ENCODE measurements at regions not wholly inside any gene's neighbourhood (a gene's known extent, or its start where the extent isn't known, plus 50 kb on each side); places are given as distances from the start of the nearest gene placed in this dataset.
A peak's percentile ranks its signal among the peaks of the same experiment; 100 is the strongest.
"Not testable (repeated sequence)": the region's sequence is repeated elsewhere in the genome, so short reads cannot be mapped to it uniquely, and the experiment has no call there.

DNA sequence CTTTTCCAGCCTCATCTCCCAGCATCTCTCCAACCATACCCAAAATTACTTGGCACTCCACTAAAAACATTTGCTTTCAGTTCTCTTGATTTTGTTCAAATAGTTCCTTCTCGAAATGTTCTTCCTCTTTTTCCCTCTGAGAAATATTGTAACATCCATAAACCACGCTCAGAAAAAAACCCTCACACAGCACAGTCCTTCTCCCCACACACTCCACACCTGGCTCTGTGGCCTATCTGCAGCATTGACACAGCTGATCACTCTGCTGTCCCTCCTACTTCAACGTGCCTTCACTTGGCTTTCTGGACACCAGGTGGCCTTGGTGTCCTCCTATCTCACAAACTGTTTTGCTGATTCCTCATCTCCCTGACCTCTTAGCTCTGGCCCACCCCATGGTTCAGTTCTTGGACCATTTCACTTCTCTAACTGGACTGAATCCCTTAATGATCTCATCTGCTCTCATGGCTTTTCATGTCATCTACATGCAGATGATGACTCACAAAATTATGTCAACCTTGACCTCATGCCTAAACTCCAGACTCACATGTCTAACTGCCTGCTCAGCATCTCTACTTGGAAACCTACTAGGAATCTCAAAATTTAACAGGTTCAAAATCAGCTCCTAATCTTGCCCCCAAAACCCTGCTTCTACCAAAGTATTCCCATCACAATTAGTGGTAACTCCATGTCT lies 93.3 kb downstream of the TRIM42 start:
- DNase-seq: no peak
- no peak overlapping the region for H3K4me3 ChIP-seq
- H3K36me3 ChIP-seq: no peaks in the 10 kb centered on the region
- no peaks in the 10 kb centered on the region for H3K27me3 ChIP-seq
- no peak overlapping the region for H3K27ac ChIP-seq
- H3K9me3 ChIP-seq (replicated peaks): no peaks in the 10 kb centered on the region
- H3K4me1 ChIP-seq: no peaks in the 10 kb centered on the region

DNA sequence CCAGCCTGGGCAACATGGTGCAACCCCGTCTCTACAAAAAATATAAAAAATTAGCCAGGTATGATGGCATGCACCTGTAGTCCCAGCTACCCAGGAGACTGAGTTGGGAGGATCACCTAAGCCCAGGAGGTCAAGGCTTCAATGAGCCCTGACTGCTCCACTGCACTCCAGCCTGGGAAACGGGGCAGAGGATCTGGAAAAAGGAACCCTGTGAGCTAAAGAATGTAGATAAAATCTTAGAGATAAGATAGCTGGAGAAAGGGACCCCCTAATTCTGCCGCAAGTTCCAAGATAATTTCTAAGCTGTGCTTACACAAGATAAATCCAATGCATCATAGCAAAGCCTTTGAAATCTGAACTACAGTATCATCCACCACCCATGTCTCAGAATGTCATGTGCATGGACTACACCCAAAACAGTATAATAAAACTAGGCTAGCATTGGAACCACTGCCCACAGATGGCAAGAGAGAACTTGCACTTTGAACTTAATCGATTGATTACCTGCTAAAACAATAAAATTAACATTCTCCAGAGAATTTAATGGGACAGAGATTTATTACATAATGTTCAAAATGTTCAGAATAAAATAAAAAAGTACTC lies 99.9 kb downstream of the TRIM42 start:
- Histone ChIP-seq H3K36me3 (no peaks in the 10 kb centered on the region), H3K27ac (no peak overlapping the region), H3K4me1 (no peaks in the 10 kb centered on the region), H3K9me3 (replicated peaks) (no peaks in the 10 kb centered on the region), H3K27me3 (no peaks in the 10 kb centered on the region), H3K4me3 (no peak overlapping the region)
- no peak for DNase-seq

DNA sequence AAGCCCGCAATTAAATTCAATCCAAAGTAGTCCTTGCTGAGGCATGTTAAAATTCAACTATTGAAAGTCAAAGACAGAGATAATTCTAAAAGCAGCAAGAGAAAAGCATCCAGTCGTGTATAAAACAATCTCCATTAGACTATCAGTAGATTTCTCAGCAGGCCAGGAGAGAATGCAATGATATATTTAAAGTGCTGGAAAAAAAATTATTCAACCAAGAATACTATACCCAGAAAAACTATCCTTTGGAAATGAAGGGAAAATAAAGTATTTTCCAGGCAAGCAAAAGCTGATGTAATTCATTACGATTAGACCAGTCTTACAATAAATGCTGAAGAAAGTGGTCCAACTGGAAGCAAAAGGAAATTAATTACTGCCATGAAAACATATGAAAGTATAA lies 113.5 kb downstream of the TRIM42 start:
- Histone ChIP-seq H3K4me1 (no peaks in the 10 kb centered on the region; the same call in 1 of the 2 replicates), H3K27me3 (no peaks in the 10 kb centered on the region), H3K27ac (no peak overlapping the region), H3K9me3 (replicated peaks) (peaks cover 5% of the 10 kb centered on the region; the same call in 1 of the 2 replicates), H3K4me3 (no peak overlapping the region), H3K36me3 (peaks cover 4% of the 10 kb centered on the region; the same call in 1 of the 2 replicates)
- no peak for DNase-seq

DNA sequence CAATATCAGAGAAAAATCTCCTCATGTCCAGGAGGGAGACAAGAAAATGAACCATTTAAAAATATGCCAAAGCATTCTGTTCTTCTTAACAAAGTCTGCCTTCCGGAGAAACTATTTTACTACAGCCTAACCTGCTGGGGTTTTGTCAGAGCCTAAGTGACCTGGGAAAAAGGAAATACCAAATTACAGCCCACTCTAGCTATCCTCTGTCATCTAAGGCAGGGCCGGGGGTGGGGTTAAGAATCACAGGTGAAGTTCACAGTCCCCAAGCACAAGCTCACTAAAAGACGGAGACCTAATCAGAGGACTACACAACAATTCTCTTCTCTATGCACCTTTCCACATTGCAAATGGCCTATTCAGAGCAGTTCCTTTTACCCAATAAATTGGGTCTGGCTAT lies 116.6 kb downstream of the TRIM42 start:
- Histone ChIP-seq H3K9me3 (replicated peaks) (peaks cover 5% of the 10 kb centered on the region), H3K36me3 (no peaks in the 10 kb centered on the region), H3K4me1 (no peaks in the 10 kb centered on the region; the same call in 1 of the 2 replicates), H3K27ac (no peak overlapping the region), H3K27me3 (no peaks in the 10 kb centered on the region), H3K4me3 (no peak overlapping the region)
- no peak for DNase-seq

DNA sequence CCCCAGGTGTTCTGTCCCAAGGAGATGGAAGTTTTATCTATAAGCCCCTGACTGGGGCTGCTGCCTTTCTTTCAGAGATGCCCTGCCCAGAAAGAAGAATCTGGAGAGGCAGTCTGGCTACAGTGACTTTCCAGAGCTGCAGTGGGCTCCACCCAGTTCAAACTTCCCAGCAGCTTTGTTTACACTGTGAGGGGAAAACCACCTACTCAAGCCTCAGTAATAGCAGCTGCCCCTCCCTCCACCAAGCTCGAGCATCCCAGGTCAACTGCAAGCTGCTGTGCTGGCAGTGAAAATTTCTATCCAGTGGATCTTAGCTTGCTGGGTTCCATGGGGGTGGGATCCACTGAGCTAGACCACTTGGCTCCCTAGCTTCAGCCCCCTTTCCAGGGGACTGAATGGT lies 125.0 kb downstream of the TRIM42 start:
- H3K4me3 ChIP-seq; H3K27ac ChIP-seq; H3K27me3 ChIP-seq; H3K4me1 ChIP-seq; H3K9me3 ChIP-seq (replicated peaks); H3K36me3 ChIP-seq; DNase-seq: not testable (repeated sequence)

DNA sequence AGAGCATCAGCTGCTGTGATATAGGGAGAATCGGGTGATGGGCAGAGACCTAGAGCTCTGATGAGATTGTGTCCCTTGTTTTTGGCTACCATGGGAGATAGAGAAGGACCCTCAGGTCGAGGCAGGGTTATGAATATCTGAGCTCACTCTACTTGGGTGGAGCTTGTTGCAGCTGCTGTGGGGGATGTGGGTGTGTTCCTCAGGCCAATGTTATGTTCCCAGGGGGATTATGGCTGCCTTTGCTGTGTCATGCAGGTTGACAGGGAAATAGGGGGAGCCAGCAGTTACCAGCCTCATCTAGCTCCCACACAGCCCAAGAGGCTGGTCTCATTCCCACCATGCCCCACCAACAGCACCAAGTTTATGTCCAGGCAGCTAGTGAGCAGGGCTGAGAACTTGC lies 131.5 kb downstream of the TRIM42 start:
- Histone ChIP-seq H3K36me3 (no peaks in the 10 kb centered on the region), H3K4me1 (no peaks in the 10 kb centered on the region; the same call in 1 of the 2 replicates), H3K9me3 (replicated peaks) (no peaks in the 10 kb centered on the region), H3K27me3 (no peaks in the 10 kb centered on the region), H3K4me3 (no peak overlapping the region), H3K27ac (no peak overlapping the region)
- peak; percentile 63 to 67 for DNase-seq

DNA sequence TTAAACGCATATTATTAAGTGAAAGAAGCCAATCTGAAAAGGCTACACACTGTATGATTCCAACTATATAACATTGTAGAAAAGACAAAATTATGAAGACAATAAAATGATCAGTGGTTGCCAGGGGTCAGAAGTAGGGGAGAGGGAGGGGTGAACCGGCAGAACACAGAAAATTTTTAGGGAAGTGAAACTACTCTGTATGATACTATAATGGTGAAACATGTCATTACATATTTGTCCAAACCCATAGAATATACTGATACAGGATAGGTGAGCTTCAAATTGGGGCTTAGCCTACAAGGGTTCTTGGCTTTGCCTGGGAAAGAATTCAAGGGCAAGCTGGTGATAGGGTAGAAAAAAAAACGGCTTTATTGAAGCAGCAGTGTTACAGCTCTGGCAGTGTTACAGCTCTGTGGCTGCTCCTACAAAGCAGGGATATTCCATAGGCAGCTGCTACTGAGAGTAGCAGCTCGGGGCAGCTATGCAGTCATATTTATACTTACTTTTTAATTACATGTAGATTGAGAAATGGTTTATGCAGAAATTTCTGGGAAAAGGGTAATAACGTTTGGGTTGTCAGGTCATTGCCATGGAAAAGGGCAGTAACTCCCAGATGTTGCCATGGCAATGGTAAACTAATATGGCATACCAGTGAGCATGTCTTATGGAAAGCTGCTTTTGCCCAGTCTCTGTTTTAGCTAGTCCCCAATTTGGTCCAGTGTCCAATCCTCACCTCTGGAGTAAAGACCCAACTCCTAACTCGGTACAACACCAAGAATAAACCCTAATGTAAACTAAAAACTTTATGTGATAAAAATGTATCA lies 125.1 kb upstream of the SLC25A36 start:
- Histone ChIP-seq H3K9me3 (replicated peaks) (no peaks in the 10 kb centered on the region), H3K27me3 (no peaks in the 10 kb centered on the region), H3K4me1 (no peaks in the 10 kb centered on the region), H3K36me3 (no peaks in the 10 kb centered on the region), H3K4me3 (no peak overlapping the region), H3K27ac (no peak overlapping the region)
- no peak for DNase-seq

DNA sequence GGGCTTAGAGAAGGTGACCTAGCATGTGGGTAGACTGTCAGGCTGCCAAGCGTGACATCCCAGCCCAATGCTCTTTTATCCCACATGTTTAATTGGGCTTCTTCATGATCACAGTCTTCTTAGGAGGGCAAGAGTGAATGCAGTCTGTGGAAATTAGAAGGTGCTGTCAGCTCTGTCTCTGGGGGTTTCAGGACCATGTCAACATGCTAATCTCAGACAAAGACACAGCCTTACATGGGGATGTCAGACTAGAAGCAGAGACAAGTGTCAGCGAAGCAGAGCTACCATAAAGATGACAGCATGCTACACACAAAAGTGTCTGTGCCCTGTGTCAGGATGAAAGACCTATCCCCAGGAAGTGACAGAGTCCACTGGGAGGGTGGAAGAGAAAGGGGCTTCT lies 120.1 kb upstream of the SLC25A36 start:
- H3K36me3 ChIP-seq: no peaks in the 10 kb centered on the region
- H3K9me3 ChIP-seq (replicated peaks): no peaks in the 10 kb centered on the region
- H3K4me1 ChIP-seq: no peaks in the 10 kb centered on the region
- H3K27me3 ChIP-seq: no peaks in the 10 kb centered on the region
- H3K4me3 ChIP-seq: no peak overlapping the region
- H3K27ac ChIP-seq: no peak overlapping the region
- no peak for DNase-seq

DNA sequence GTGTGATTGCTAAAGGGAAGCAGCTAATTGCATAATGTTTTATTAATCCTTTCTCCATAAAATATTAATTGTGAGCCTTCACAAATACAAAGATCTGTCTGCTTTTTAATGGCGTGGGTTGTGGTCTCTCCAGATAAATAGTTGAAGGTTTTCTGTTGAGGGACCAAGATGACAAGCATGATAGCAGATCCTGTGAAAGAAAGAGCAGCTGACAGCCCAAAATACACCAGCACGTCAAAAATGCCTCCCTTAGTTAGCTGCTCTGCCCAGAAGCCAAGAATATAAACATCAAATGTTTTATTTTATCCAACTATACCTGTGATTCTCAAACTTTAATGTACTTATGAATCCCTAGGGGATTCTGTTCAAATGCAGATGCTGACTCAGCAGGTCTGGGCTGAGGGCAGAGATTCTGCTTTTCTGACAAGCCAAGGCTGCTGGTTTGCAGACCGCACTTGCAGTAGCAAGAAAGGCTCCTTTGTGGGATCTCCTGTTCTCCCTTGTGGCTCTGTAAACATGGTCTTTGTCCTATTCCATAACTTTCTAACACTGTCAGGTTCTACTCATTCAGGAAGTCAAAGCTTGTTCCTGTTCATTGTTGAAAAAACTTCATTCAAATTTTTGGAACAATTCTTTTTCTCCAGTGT lies 119.1 kb upstream of the SLC25A36 start:
- Histone ChIP-seq H3K27ac (no peak overlapping the region), H3K9me3 (replicated peaks) (no peaks in the 10 kb centered on the region), H3K4me3 (no peak overlapping the region), H3K36me3 (no peaks in the 10 kb centered on the region), H3K27me3 (no peaks in the 10 kb centered on the region), H3K4me1 (no peaks in the 10 kb centered on the region)
- no peak for DNase-seq

DNA sequence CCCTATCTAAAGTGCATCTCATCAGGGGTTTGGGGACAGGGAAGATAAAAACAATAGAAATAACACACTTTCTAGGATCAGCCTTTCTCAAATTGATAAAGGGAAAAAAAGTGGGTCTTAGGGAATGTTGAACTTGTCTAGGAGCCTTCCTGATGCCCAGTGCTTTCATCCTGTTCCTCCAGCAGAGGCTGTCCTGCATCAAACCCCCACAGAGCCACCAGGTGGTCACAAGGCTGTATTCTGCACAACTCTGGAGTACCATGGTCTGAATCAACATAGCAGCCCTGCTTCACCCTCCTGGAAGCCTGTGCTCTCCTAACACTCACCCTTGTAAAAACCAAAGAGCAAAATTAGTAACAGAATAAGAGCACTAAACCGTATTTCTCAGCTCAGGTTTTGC lies 118.5 kb upstream of the SLC25A36 start:
- no peaks in the 10 kb centered on the region for H3K4me1 ChIP-seq
- H3K36me3 ChIP-seq: no peaks in the 10 kb centered on the region
- no peaks in the 10 kb centered on the region for H3K27me3 ChIP-seq
- H3K4me3 ChIP-seq: no peak overlapping the region
- H3K9me3 ChIP-seq (replicated peaks): no peaks in the 10 kb centered on the region
- no peak overlapping the region for H3K27ac ChIP-seq
- DNase-seq: no peak

DNA sequence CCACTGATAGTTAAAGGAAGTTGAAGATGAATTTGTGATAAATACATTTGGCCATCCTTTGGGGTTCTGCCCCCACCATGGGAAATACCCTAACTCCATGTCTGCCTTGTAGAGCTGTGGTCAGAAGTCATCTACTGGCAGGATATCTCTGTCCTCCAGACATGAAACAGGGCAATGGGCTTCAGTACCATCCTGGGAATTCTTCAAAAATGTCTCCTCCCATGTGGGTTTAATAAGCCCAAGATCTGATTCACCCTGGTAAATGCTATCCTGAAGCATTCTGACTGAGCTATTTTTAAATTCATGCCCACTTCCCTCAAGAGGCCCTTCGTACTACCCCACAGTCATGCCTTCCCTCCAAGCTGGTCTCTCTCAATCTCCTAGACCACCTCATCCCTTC lies 113.7 kb upstream of the SLC25A36 start:
- H3K27ac ChIP-seq: no peak overlapping the region
- H3K4me3 ChIP-seq: no peak overlapping the region
- H3K27me3 ChIP-seq: no peaks in the 10 kb centered on the region
- DNase-seq: no peak
- no peaks in the 10 kb centered on the region for H3K36me3 ChIP-seq
- no peaks in the 10 kb centered on the region for H3K4me1 ChIP-seq
- H3K9me3 ChIP-seq (replicated peaks): no peaks in the 10 kb centered on the region

DNA sequence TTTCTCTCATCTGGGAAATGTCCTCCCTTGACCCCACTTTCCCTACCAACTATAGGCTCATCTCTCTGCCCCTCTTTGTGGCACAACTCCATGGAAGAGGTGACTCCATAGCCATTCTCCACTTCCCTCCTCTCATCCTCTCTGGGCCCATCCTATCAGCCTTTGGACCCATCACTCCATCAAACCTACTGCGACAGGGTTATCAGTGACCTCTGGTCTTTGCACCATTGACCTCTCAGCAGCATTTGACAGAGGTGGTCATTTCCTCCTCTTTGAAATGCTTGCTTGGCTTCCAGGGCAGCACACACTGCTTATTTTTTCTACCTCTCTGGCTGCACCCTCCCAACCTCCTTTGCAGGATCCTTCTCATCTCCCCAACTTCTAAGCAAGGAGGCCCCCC lies 113.1 kb upstream of the SLC25A36 start:
- Histone ChIP-seq H3K27me3 (no peaks in the 10 kb centered on the region), H3K9me3 (replicated peaks) (no peaks in the 10 kb centered on the region), H3K4me1 (no peaks in the 10 kb centered on the region; the same call in 1 of the 2 replicates), H3K36me3 (no peaks in the 10 kb centered on the region), H3K4me3 (no peak overlapping the region), H3K27ac (no peak overlapping the region)
- no peak for DNase-seq

DNA sequence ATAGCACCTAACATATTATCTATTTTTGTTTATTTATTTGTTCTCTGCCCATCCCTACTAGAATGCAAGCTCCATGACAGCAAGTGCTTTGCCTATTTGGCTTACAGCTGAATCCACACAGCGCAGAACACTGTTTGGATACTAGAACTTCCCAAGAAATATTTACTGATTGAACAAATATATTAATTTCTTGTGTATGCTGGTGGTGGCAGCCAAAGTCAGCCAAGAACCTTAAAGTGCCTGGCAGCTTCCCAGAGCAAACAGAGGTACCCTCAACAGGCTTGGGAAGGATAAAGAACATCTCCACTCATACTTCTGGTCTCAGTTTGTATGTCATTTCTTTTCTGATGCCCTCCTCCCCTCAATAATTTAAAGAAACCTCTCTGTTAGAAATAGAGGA lies 111.8 kb upstream of the SLC25A36 start:
- Histone ChIP-seq H3K27me3 (no peaks in the 10 kb centered on the region), H3K4me1 (peaks cover 3% of the 10 kb centered on the region), H3K9me3 (replicated peaks) (no peaks in the 10 kb centered on the region), H3K36me3 (no peaks in the 10 kb centered on the region), H3K4me3 (no peak overlapping the region), H3K27ac (no peak overlapping the region)
- DNase-seq: no peak

DNA sequence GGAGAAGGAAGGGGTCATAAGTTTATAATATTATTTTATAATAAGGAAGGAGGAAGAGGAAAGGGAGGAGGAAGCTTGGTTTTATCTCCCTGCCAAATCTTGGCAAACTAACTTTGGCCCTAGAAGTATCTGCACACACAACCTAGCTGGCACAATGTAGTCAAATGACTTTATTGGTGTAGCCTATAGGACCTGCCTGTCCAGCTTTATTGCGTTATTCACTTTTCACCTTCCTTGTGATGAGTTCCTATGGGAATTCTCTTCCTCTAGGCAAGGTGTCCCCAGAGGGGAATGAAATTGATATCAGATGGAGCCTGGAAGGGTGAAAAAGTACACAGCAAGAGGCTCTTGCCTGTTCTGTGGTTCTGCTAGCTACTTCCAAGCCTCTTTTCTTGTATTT lies 111.2 kb upstream of the SLC25A36 start:
- no peak for DNase-seq
- H3K27ac ChIP-seq: no peak overlapping the region
- H3K9me3 ChIP-seq (replicated peaks): no peaks in the 10 kb centered on the region
- H3K4me1 ChIP-seq: peaks cover 3% of the 10 kb centered on the region
- H3K36me3 ChIP-seq: no peaks in the 10 kb centered on the region
- H3K27me3 ChIP-seq: no peaks in the 10 kb centered on the region
- H3K4me3 ChIP-seq: no peak overlapping the region

DNA sequence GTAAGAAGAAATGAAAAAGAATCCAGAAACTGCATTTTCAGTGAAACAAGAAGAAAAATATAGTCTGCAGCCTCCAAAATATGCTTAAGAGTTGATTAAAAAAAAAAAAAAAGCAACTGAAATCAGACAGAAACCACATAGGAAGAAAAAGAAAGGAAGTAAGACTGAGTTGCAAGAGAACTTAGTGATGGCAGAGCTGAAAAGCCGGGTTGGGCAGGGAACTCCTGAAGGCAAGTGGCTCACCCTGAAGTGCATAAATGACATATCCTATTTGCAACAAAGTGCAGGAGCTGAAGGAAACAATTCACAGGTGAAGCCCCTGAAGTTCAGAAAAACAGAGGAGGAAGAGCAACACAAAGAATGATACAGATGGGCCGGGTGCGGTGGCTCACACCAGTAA lies 108.8 kb upstream of the SLC25A36 start:
- Histone ChIP-seq H3K4me3 (no peak overlapping the region), H3K9me3 (replicated peaks) (no peaks in the 10 kb centered on the region), H3K36me3 (no peaks in the 10 kb centered on the region), H3K27ac (no peak overlapping the region), H3K4me1 (peaks cover 3% of the 10 kb centered on the region), H3K27me3 (peaks cover 1% of the 10 kb centered on the region; the same call in 1 of the 2 replicates)
- no peak for DNase-seq

All from SJCRH30 (cell line).